Neural progenitor cell (in vitro differentiated cells): ENCODE measurements at regions not wholly inside any gene's neighbourhood (a gene's known extent, or its start where the extent isn't known, plus 50 kb on each side); places are given as distances from the start of the nearest gene placed in this dataset.

Source experiments
- DNase-seq: peaks from one replicate; pipeline ENCODE4 v3.0.0-alpha.2; 2016; ENCODE audit warnings: low spot score
- H2AFZ ChIP-seq: fragments of 200-600 bp; sonication (generic); replicated peaks from 2 replicates; pipeline ENCODE4 v1.6.1; 2016; ENCODE audit warnings: antibody characterized with exemption
- H3F3A ChIP-seq: fragments of 200-600 bp; sonication (generic); 2 replicates; pipeline ENCODE4 v1.6.1; 2016; ENCODE audit warnings: antibody characterized with exemption, low read depth
- H3K27ac ChIP-seq: fragments of 200-600 bp; sonication (generic); 2 replicates; pipeline ENCODE4 v1.5.1; 2016; ENCODE audit warnings: mild to moderate bottlenecking
- H3K27me3 ChIP-seq: fragments of 200-600 bp; sonication (generic); 2 replicates; pipeline ENCODE4 v1.6.1; 2016; ENCODE audit warnings: mild to moderate bottlenecking, moderate library complexity
- H3K36me3 ChIP-seq: fragments of 200-600 bp; sonication (generic); 2 replicates; pipeline ENCODE4 v1.5.1; 2016
- H3K4me1 ChIP-seq: fragments of 200-600 bp; sonication (generic); 2 replicates; pipeline ENCODE4 v1.6.1; 2016; ENCODE audit warnings: mixed run types
- H3K4me2 ChIP-seq: fragments of 200-600 bp; sonication (generic); 2 replicates; pipeline ENCODE4 v1.6.1; 2016
- H3K4me3 ChIP-seq: fragments of 200-600 bp; sonication (generic); 2 replicates; pipeline ENCODE4 v1.5.1; 2016
- H3K79me2 ChIP-seq: fragments of 200-600 bp; sonication (generic); 2 replicates; pipeline ENCODE4 v1.6.1; 2016; ENCODE audit warnings: low read depth
- H3K9ac ChIP-seq: fragments of 200-600 bp; sonication (generic); 2 replicates; pipeline ENCODE4 v1.6.1; 2016
- H3K9me3 ChIP-seq: fragments of 200-600 bp; sonication (generic); 2 replicates; pipeline ENCODE4 v1.5.1; 2016; ENCODE audit warnings: low read depth
- H4K20me1 ChIP-seq: fragments of 200-600 bp; sonication (generic); 2 replicates; pipeline ENCODE4 v1.6.1; 2016; ENCODE audit warnings: low read depth
- H3K27ac Mint-ChIP-seq: 3 replicates; pipeline ENCODE4 v1.8.0; 2021; ENCODE audit warnings: mixed read lengths
- H3K27me3 Mint-ChIP-seq: 2 replicates; pipeline ENCODE4 v1.8.0; 2022; ENCODE audit warnings: low read depth, mild to moderate bottlenecking, inconsistent platforms, moderate library complexity, mixed read lengths; ENCODE audit not compliant: insufficient read depth
- H3K36me3 Mint-ChIP-seq: 3 replicates; pipeline ENCODE4 v1.8.0; 2021; ENCODE audit warnings: mixed read lengths
- H3K4me1 Mint-ChIP-seq: 3 replicates; pipeline ENCODE4 v1.8.0; 2021; ENCODE audit warnings: mixed read lengths
- H3K4me3 Mint-ChIP-seq: 3 replicates; pipeline ENCODE4 v1.8.0; 2021; ENCODE audit warnings: mild to moderate bottlenecking, moderate library complexity, mixed read lengths
- H3K9me3 Mint-ChIP-seq: 3 replicates; pipeline ENCODE4 v1.8.0; 2020; ENCODE audit warnings: mixed read lengths
- EZH2 ChIP-seq: fragments of 200-600 bp; sonication (generic); IDR thresholded peaks from 2 replicates; pipeline ENCODE4 v1.6.1; 2017; ENCODE audit warnings: antibody characterized with exemption, mild to moderate bottlenecking, moderate library complexity
- EZH2phosphoT487 ChIP-seq: fragments of 200-600 bp; sonication (generic); IDR thresholded peaks from 2 replicates; pipeline ENCODE4 v1.6.1; 2017; ENCODE audit warnings: antibody characterized with exemption
- TF ChIP-seq, protein P1 (sequence below): fragments of 200-600 bp; sonication (generic); IDR thresholded peaks from 2 replicates; pipeline ENCODE4 v1.5.1; 2017; ENCODE audit warnings: antibody characterized with exemption, mild to moderate bottlenecking

DNA sequence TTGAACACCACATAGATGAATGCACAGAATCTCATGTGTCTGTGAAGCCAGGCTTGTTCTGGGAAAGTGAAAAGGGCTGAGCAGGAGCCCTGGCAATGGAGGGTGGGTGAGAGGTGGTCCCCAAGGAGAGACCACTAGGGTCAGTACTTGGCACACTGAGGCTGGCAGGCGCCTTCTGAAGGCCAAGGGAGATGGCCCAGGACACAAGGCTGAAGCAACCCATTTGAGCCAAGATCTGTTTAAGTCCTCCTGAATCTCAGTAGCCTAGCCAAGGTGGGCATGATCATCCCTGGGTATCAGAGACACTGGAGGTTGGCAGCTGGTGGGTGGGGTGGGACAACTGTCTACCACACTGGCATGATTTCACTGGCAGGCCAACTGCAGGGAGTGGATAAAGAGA lies 1741.2 kb downstream of the TP53TG3F start:
- no peak for TF ChIP-seq EZH2
- no peak for TF ChIP-seq EZH2phosphoT487
- TF ChIP-seq, protein P1, sequence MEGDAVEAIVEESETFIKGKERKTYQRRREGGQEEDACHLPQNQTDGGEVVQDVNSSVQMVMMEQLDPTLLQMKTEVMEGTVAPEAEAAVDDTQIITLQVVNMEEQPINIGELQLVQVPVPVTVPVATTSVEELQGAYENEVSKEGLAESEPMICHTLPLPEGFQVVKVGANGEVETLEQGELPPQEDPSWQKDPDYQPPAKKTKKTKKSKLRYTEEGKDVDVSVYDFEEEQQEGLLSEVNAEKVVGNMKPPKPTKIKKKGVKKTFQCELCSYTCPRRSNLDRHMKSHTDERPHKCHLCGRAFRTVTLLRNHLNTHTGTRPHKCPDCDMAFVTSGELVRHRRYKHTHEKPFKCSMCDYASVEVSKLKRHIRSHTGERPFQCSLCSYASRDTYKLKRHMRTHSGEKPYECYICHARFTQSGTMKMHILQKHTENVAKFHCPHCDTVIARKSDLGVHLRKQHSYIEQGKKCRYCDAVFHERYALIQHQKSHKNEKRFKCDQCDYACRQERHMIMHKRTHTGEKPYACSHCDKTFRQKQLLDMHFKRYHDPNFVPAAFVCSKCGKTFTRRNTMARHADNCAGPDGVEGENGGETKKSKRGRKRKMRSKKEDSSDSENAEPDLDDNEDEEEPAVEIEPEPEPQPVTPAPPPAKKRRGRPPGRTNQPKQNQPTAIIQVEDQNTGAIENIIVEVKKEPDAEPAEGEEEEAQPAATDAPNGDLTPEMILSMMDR = no peak
- Mint-ChIP-seq H3K36me3 (no peaks in the 10 kb centered on the region), H3K27ac (no peak overlapping the region), H3K27me3 (peaks cover 3% of the 10 kb centered on the region), H3K4me1 (no peaks in the 10 kb centered on the region), H3K9me3 (peaks cover 53% of the 10 kb centered on the region), H3K4me3 (no peak overlapping the region)
- DNase-seq = no peak
- H2AFZ ChIP-seq = no peak overlapping the region
- H3K9ac ChIP-seq = no peak overlapping the region
- no peaks in the 10 kb centered on the region for H3K36me3 ChIP-seq
- no peaks in the 10 kb centered on the region for H3K27me3 ChIP-seq
- H3K4me3 ChIP-seq = no peak overlapping the region
- no peaks in the 10 kb centered on the region for H3K4me1 ChIP-seq
- H3K4me2 ChIP-seq = no peak overlapping the region
- no peak overlapping the region for H3K27ac ChIP-seq
- no peaks in the 10 kb centered on the region for H3K79me2 ChIP-seq
- H4K20me1 ChIP-seq = no peaks in the 10 kb centered on the region
- peaks cover 16% of the 10 kb centered on the region for H3K9me3 ChIP-seq
- no peaks in the 10 kb centered on the region for H3F3A ChIP-seq

DNA sequence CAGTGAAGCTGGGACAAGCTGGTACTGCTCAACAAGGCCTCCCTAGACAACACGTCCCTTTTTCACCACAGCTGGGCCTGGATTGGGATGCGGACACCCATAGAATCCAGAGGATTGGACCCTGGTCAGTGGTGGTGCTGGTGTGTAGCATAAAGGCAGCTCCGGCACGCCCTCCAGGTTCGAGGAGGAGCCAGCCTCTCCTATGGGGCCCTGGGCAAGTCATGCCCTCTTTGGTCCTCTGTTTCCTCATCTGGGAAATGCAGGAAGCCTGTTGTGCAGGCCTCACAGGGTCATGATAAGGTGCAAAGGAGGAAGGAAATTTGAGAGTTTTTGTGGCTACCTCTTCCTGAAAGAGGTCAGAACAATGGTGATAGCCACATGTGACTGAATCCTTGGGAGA lies 1741.7 kb downstream of the TP53TG3F start:
- H3K4me3 Mint-ChIP-seq = no peak overlapping the region

DNA sequence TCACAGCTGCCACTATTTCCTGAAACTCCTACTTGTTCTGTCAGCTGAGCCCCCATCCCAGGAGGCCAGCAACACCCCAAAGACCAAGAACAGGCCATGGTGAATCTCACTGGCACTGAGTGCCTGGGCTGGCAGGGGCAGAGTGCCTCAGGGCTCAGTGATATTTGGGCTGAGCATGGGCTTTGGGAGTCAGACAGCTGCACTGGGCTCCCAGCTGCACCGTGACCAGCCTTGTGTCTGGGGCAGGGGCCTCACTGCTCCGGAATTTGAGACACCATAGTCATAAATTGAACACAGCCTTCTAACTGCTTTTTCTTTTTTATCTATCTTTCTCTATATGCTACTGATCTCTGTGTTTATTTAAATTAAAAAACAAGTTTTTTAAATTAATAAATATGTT lies 1744.2 kb downstream of the TP53TG3F start:
- H3K9me3 Mint-ChIP-seq = peaks cover 42% of the 10 kb centered on the region
- no peak for DNase-seq
- H3K9ac ChIP-seq = no peak overlapping the region
- H2AFZ ChIP-seq = no peak overlapping the region
- no peak overlapping the region for H3K4me2 ChIP-seq
- no peaks in the 10 kb centered on the region for H3K79me2 ChIP-seq
- H3K27ac ChIP-seq = no peak overlapping the region
- H3K36me3 ChIP-seq = no peaks in the 10 kb centered on the region
- no peaks in the 10 kb centered on the region for H3F3A ChIP-seq
- no peaks in the 10 kb centered on the region for H3K4me1 Mint-ChIP-seq
- H3K4me3 ChIP-seq = no peak overlapping the region
- TF ChIP-seq EZH2phosphoT487 (no peak), EZH2 (no peak)
- TF ChIP-seq, protein P1 = no peak
- no peaks in the 10 kb centered on the region for H3K36me3 Mint-ChIP-seq
- H3K4me3 Mint-ChIP-seq = no peak overlapping the region
- H3K4me1 ChIP-seq = no peaks in the 10 kb centered on the region
- no peaks in the 10 kb centered on the region for H4K20me1 ChIP-seq
- no peaks in the 10 kb centered on the region for H3K27me3 ChIP-seq
- H3K27me3 Mint-ChIP-seq = peaks cover 2% of the 10 kb centered on the region
- no peak overlapping the region for H3K27ac Mint-ChIP-seq
- peaks cover 22% of the 10 kb centered on the region for H3K9me3 ChIP-seq

More for the DNA sequence above, 1741.7 kb downstream of the TP53TG3F start:
- H3K9ac ChIP-seq = no peak overlapping the region
- H3K27me3 ChIP-seq = no peaks in the 10 kb centered on the region
- no peaks in the 10 kb centered on the region for H3F3A ChIP-seq
- peaks cover 19% of the 10 kb centered on the region for H3K9me3 ChIP-seq
- no peaks in the 10 kb centered on the region for H4K20me1 ChIP-seq
- TF ChIP-seq EZH2 (no peak), EZH2phosphoT487 (no peak)
- TF ChIP-seq, protein P1 = no peak
- no peak overlapping the region for H3K4me2 ChIP-seq
- no peak overlapping the region for H3K4me3 ChIP-seq
- H3K36me3 Mint-ChIP-seq = no peaks in the 10 kb centered on the region
- H3K4me1 Mint-ChIP-seq = no peaks in the 10 kb centered on the region
- no peak overlapping the region for H3K27ac ChIP-seq
- peaks cover 52% of the 10 kb centered on the region for H3K9me3 Mint-ChIP-seq
- H3K4me1 ChIP-seq = no peaks in the 10 kb centered on the region
- no peak overlapping the region for H3K27ac Mint-ChIP-seq
- DNase-seq = no peak
- no peaks in the 10 kb centered on the region for H3K36me3 ChIP-seq
- no peak overlapping the region for H2AFZ ChIP-seq
- no peaks in the 10 kb centered on the region for H3K79me2 ChIP-seq
- peaks cover 3% of the 10 kb centered on the region for H3K27me3 Mint-ChIP-seq
